SU-DHL-6 (cell line): ENCODE measurements at regions not wholly inside any gene's neighbourhood (a gene's known extent, or its start where the extent isn't known, plus 50 kb on each side); places are given as distances from the start of the nearest gene placed in this dataset.

Experiments
- H2AFZ ChIP-seq: fragments of 200-600 bp; sonication (generic); 2 replicates; pipeline ENCODE4 v1.6.1; 2014; ENCODE audit warnings: low read depth, mild to moderate bottlenecking, moderate library complexity, mixed read lengths, antibody characterized with exemption, low read length; ENCODE audit not compliant: severe bottlenecking
- H3F3A ChIP-seq: fragments of 200-600 bp; shearing (Covaris generic); 2 replicates; pipeline ENCODE4 v1.6.0; 2016; ENCODE audit warnings: antibody characterized with exemption, mild to moderate bottlenecking; ENCODE audit not compliant: insufficient read depth
- H3K27ac ChIP-seq: fragments of 200-600 bp; sonication (generic); 2 replicates; pipeline ENCODE4 v1.5.1; 2016; ENCODE audit warnings: low read depth, mild to moderate bottlenecking, low read length, moderate library complexity, mixed read lengths
- H3K27me3 ChIP-seq: fragments of 200-600 bp; sonication (generic), shearing (Covaris generic); 2 replicates; pipeline ENCODE4 v1.6.0; 2014; ENCODE audit warnings: mild to moderate bottlenecking, low read length
- H3K36me3 ChIP-seq: fragments of 200-600 bp; sonication (generic); 2 replicates; pipeline ENCODE4 v1.6.1; 2014; ENCODE audit warnings: mild to moderate bottlenecking, low read length, mixed read lengths
- H3K4me2 ChIP-seq: fragments of 300-600, 200-600 bp; shearing (Covaris generic), sonication (generic); 2 replicates; pipeline ENCODE4 v1.6.0; 2014; ENCODE audit warnings: low read length, low read depth, mild to moderate bottlenecking; ENCODE audit not compliant: poor library complexity, severe bottlenecking
- H3K4me3 ChIP-seq: fragments of 200-600 bp; sonication (generic); 2 replicates; pipeline ENCODE4 v1.5.1; 2014; ENCODE audit warnings: antibody characterized with exemption, low read length, mild to moderate bottlenecking, mixed read lengths; ENCODE audit not compliant: insufficient read depth, poor library complexity, severe bottlenecking
- H3K79me2 ChIP-seq: fragments of 200-600 bp; sonication (generic); 2 replicates; pipeline ENCODE4 v1.6.1; 2014; ENCODE audit warnings: mild to moderate bottlenecking, low read length, moderate library complexity; ENCODE audit not compliant: insufficient read depth
- H3K9ac ChIP-seq: fragments of 200-600 bp; sonication (generic); 2 replicates; pipeline ENCODE4 v1.7.0; 2014; ENCODE audit warnings: mild to moderate bottlenecking, low read length
- H3K9me2 ChIP-seq: fragments of 200-600 bp; sonication (generic); replicated peaks from 2 replicates; pipeline ENCODE4 v1.6.1; 2014; ENCODE audit warnings: low read length; ENCODE audit not compliant: insufficient read depth
- H3K9me3 ChIP-seq: fragments of 200-600 bp; sonication (generic); 2 replicates; pipeline ENCODE4 v1.6.1; 2014; ENCODE audit warnings: low read length, mixed read lengths; ENCODE audit not compliant: insufficient read depth
- H4K20me1 ChIP-seq: fragments of 200-600 bp; sonication (generic); 2 replicates; pipeline ENCODE4 v1.6.1; 2014; ENCODE audit warnings: low read depth, mild to moderate bottlenecking, antibody characterized with exemption, low read length, moderate library complexity, mixed read lengths
- EZH2phosphoT487 ChIP-seq: fragments of 200-600 bp; sonication (generic), shearing (Covaris generic); conservative IDR thresholded peaks from 2 replicates; pipeline ENCODE4 v1.6.1; 2018; ENCODE audit warnings: mild to moderate bottlenecking, antibody characterized with exemption, low read length, moderate library complexity, mixed read lengths
- TF ChIP-seq, protein P1 (sequence below): fragments of 200-600 bp; sonication (generic); IDR thresholded peaks from one replicate; pipeline ENCODE4 v1.5.1; 2017; ENCODE audit warnings: antibody characterized with exemption, mild to moderate bottlenecking, low read length, moderate library complexity; ENCODE audit not compliant: insufficient read depth, poor library complexity, severe bottlenecking

DNA sequence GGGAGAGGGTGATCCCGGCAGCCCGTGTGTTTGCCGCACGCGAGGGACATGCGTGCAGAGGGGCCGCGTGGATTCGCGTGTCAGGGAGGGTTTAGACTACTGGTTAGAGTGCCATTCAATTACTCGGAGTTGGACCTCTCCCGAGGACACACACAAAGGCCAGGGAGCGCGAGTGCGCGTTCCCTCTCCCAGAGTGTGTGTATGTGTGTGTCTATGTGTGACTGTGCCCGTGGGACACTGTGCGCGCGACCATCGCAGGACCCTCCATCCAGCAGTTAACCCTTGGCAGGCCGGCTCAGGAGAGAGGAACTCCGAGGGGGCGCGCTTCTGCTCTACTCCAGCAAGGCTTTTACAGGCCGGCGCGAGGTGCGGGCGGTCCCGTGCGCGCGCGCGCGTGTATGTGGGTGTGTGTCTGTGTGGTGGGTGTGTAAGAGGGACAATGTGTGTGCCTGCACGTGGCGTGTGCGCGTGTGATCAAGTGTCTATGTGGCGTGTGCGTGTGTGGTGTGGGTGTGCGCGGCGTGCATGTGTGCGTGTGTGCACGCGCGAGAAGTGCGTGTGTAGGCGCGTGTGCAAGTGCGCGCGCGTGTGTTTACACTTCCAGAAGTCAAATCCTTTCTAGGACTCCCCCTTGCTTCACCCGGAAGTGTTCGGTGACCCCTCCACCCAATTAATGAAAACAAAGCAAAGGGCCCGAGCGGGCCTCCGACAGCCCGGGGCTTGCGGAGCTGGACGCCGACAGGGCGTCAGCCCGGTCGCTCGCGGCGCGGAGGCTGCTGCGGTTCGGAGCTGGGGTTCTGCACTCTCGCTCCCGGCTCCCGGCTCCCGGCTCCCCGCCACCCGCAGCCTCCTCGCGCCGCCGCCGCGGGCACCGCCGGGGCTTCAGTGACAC, 75.3 kb upstream of the TBCA start:
- Histone ChIP-seq H3K4me2 (peak overlapping the region; percentile 62), H4K20me1 (no peaks in the 10 kb centered on the region), H3K9me3 (no peaks in the 10 kb centered on the region), H3K36me3 (no peaks in the 10 kb centered on the region), H2AFZ (peak overlapping the region; percentile 93), H3K4me3 (peak overlapping the region; percentile 49), H3K27ac (no peak overlapping the region), H3K27me3 (no peaks in the 10 kb centered on the region), H3K79me2 (no peaks in the 10 kb centered on the region), H3K9ac (no peak overlapping the region), H3F3A (peaks cover 8% of the 10 kb centered on the region), H3K9me2 (no peaks in the 10 kb centered on the region)
- TF ChIP-seq, protein P1, sequence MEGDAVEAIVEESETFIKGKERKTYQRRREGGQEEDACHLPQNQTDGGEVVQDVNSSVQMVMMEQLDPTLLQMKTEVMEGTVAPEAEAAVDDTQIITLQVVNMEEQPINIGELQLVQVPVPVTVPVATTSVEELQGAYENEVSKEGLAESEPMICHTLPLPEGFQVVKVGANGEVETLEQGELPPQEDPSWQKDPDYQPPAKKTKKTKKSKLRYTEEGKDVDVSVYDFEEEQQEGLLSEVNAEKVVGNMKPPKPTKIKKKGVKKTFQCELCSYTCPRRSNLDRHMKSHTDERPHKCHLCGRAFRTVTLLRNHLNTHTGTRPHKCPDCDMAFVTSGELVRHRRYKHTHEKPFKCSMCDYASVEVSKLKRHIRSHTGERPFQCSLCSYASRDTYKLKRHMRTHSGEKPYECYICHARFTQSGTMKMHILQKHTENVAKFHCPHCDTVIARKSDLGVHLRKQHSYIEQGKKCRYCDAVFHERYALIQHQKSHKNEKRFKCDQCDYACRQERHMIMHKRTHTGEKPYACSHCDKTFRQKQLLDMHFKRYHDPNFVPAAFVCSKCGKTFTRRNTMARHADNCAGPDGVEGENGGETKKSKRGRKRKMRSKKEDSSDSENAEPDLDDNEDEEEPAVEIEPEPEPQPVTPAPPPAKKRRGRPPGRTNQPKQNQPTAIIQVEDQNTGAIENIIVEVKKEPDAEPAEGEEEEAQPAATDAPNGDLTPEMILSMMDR = no peak
- no peak for TF ChIP-seq EZH2phosphoT487

DNA sequence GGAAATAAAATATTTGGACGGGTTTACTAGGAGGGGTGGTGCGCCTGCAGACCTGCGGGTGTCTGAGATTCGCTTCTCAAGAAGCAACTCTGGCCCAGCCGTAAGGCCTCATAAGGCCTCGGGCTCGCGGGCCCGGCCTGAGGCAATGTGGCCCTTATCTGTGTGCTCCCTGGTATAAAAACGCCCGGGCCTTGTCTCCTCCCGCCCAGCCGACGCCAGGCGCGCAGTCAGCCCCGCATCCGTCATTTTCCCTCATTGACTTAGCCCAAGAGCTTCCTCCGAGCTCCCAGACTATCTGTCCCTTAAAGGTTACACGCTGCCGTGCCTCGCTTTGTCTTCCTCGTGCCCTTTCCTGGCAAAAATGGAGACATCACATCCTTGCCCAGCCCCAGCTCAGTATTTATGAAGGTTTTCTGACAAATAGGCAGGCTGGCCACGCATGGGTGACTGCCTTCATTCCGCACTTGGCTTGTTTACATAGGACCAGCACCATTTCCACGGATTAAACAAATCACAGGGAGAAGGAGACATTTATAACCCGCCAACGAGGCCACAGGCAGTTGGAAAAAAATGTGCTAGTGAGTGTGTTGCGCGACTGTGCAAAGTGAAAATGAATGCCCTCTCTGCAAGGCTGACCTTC, 74.5 kb upstream of the TBCA start:
- Histone ChIP-seq H3K79me2 (no peaks in the 10 kb centered on the region), H3F3A (peaks cover 8% of the 10 kb centered on the region), H3K4me2 (no peak overlapping the region), H3K36me3 (no peaks in the 10 kb centered on the region), H3K27ac (no peak overlapping the region), H4K20me1 (no peaks in the 10 kb centered on the region), H3K4me3 (no peak overlapping the region), H3K9ac (no peak overlapping the region), H3K27me3 (no peaks in the 10 kb centered on the region), H2AFZ (no peak overlapping the region), H3K9me2 (no peaks in the 10 kb centered on the region), H3K9me3 (no peaks in the 10 kb centered on the region)
- no peak for TF ChIP-seq EZH2phosphoT487
- TF ChIP-seq, protein P1 = no peak

DNA sequence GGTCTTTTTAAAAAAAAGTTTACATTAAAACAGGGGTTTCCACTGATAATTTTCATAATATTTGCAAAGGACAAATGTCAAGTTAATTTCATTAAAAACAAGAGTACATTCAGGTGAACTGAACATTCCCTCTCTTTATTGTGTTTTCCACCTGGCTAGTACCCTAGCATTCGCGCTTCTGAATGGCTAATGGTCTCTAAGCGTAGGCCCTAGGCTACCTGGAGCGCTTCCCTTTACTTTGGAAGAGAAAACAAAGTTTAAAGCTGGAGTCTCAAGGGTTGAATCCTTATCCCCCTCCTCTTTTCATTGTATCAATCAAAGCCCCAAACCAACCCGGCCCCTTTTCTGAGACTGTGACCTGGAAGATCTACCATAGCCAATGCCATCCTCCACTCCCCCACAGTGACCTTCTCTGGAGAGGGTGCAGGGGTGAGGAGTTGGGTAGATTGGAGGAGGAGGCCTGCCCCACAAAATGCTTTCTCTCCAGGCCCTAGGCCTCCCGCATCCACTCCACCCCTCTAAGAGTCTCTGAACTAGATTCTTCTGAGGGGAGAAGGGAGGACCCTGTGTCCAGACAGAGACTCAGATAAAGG, 73.3 kb upstream of the TBCA start:
- Histone ChIP-seq H3K36me3 (no peaks in the 10 kb centered on the region), H3K9ac (no peak overlapping the region), H3K9me3 (no peaks in the 10 kb centered on the region), H3K27ac (no peak overlapping the region), H3K79me2 (no peaks in the 10 kb centered on the region), H2AFZ (no peak overlapping the region), H3K9me2 (no peaks in the 10 kb centered on the region), H3K27me3 (no peaks in the 10 kb centered on the region), H3F3A (peaks cover 8% of the 10 kb centered on the region), H3K4me2 (no peak overlapping the region), H3K4me3 (no peak overlapping the region), H4K20me1 (no peaks in the 10 kb centered on the region)
- TF ChIP-seq EZH2phosphoT487 = no peak
- TF ChIP-seq, protein P1 = no peak
